ENCODE measurements at regions not wholly inside any gene's neighbourhood (a gene's known extent, or its start where the extent isn't known, plus 50 kb on each side); places are given as distances from the start of the nearest gene placed in this dataset.
"Not testable (repeated sequence)": the region's sequence is repeated elsewhere in the genome, so short reads cannot be mapped to it uniquely, and the experiment has no call there.

DNA sequence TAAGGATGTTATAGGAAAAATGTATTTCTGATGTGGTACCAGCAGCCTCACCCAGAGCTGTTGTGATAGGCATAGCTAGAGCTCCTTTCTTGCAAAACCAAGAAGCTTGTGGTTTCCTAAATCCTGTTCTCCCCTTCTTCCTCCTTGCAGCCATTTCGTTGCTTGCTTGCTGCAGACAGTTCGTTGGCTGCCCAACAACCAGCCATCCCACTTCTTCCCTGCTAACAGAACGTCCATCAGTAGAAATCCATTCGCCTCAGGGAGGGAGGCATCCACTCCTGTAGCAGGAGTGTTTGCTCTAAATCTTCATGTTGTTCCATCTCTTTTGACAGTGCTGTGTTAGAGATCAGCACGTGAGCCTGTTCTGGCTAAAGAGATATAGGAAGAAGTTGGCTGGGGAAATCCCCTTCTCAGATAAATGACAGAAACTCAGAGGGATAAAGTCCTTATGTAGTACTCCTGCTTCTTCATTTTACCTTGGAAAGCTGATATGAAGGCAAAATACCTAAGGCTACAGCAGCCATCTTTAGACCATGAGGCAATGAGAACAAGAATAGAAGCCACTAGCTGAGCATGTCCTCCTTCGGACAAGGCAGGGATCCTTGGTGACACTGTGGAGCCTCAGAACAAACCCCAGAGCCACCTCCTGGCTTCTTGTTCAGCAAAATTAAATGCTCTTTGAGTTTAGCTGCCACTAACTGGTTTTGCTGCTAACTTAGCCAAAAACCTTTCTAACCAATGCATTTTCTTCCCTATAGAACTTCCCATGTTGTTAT, 68.4 kb upstream of the RELL1 start:
- no peak overlapping the region for H3K4me3 ChIP-seq (ENCODE audit: low read depth, low read length)
- no peak for TF ChIP-seq CTCF (conservative IDR thresholded peaks at IDR 0.05; ENCODE audit: low read depth, low read length)
- DNase-seq (ENCODE audit: low read depth): no peak

- no peak for DNase-seq (ENCODE audit: low read depth)
- no peak overlapping the region for H3K4me3 ChIP-seq (ENCODE audit: low read depth, low read length)
- no peak for TF ChIP-seq CTCF (conservative IDR thresholded peaks at IDR 0.05; ENCODE audit: low read depth, low read length)
These were observed 63.3 kb upstream of the RELL1 start for GRCh38 chr4:37749398-37749988.

- no peak for TF ChIP-seq CTCF (conservative IDR thresholded peaks at IDR 0.05; ENCODE audit: low read depth, low read length)
- H3K4me3 ChIP-seq (ENCODE audit: low read depth, low read length): no peak overlapping the region
These were observed 62.3 kb upstream of the RELL1 start for GRCh38 chr4:37748485-37748884.

DNA sequence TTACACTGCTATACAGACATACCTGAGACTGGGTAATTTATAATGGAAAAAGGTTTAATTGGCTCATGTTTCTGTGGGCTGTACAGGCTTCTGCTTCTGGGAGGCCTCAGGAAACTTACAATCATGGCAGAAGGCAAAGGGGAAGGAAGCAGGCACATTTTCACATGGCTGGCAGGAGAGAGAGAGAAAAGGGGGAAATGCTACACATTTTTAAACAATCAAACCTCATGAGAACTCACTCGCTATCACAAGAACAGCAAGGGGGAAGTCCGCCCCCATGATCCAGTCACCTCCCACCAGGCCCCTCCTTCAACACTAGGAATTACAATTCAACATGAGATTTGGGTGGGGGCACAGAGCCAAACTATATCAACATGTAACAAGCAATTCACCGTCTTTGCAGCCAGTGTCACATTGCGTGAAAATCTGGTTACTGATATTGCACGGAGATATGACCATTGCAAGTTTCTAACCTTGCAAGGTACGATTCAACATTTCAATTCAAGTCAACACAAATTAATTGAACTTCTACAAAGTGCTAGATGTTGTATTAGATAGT, 61.7 kb upstream of the RELL1 start:
- H3K4me3 ChIP-seq (ENCODE audit: low read depth, low read length): no peak overlapping the region
- no peak for DNase-seq (ENCODE audit: low read depth)
- no peak for TF ChIP-seq CTCF (conservative IDR thresholded peaks at IDR 0.05; ENCODE audit: low read depth, low read length)

More at GRCh38 chr4:37748485-37748884, 62.3 kb upstream of the RELL1 start:
- no peak for DNase-seq (ENCODE audit: low read depth)

DNA sequence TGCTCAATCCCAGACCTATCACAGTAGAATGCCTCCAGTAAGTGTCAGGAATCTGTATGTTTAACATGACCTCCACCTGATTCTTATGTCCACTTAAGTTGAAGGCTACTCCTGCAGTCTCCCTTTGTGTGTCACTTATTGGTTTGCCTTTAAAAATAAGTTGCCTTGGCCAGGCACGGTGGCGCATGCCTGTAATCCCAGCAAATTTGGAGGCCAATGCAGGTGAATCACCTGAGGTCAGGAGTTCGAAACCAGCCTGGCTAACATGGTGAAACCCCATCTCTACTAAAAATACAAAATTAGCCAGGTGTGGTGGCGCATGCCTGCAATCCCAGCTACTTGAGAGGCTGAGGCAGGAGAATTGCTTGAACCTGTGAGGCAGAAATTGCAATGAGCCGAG, 60.7 kb upstream of the RELL1 start:
- DNase-seq (ENCODE audit: low read depth); H3K4me3 ChIP-seq (ENCODE audit: low read depth, low read length): not testable (repeated sequence)

GRCh38 chr4:37745946-37746345, 59.8 kb upstream of the RELL1 start:
- H3K4me3 ChIP-seq (ENCODE audit: low read depth, low read length): no peak overlapping the region
- no peak for DNase-seq (ENCODE audit: low read depth)
- TF ChIP-seq CTCF (conservative IDR thresholded peaks at IDR 0.05; ENCODE audit: low read depth, low read length): no peak

DNA sequence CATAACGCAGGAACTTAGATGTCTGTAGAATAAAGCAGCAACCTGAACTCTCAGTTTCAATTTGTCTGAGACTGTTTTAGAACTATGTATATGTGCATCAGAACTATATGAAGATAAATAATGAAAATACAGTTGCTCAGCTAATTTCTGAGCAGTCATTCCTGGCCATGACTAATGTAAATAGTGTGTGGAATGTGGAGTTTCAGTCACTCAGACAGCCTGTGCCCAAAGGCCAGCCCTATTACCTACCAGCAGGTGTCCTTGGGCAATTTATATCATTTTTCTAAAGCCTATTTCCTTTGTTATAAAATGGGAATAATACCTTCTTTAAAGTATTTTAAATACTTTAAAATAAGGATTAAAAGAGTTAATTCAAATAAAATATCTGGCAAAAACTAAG, 56.0 kb upstream of the RELL1 start:
- no peak overlapping the region for H3K4me3 ChIP-seq (ENCODE audit: low read depth, low read length)
- no peak for TF ChIP-seq CTCF (conservative IDR thresholded peaks at IDR 0.05; ENCODE audit: low read depth, low read length)
- DNase-seq (ENCODE audit: low read depth): no peak

All from choroid plexus epithelial cell (primary cell).